Fibroblast of mammary gland (primary cell): ENCODE measurements at regions not wholly inside any gene's neighbourhood (a gene's known extent, or its start where the extent isn't known, plus 50 kb on each side); places are given as distances from the start of the nearest gene placed in this dataset.

Experiments
- DNase-seq: peaks from one replicate; pipeline ENCODE4 v3.0.0-alpha.2; 2010; ENCODE audit warnings: low read depth
- H3K4me3 ChIP-seq: 2 replicates; pipeline ENCODE4 v1.5.1; 2011; ENCODE audit warnings: low read depth, mild to moderate bottlenecking, low read length, moderate library complexity; ENCODE audit not compliant: control insufficient read depth
- TF ChIP-seq, protein P1 (sequence below): conservative IDR thresholded peaks from 2 replicates; pipeline ENCODE4 v1.5.1; 2011; ENCODE audit warnings: low read depth, low read length, inconsistent platforms; ENCODE audit not compliant: control insufficient read depth, insufficient read depth

GRCh38 chr3:24033818-24034217, 88.7 kb downstream of the NR1D2 start:
- TF ChIP-seq, protein P1, sequence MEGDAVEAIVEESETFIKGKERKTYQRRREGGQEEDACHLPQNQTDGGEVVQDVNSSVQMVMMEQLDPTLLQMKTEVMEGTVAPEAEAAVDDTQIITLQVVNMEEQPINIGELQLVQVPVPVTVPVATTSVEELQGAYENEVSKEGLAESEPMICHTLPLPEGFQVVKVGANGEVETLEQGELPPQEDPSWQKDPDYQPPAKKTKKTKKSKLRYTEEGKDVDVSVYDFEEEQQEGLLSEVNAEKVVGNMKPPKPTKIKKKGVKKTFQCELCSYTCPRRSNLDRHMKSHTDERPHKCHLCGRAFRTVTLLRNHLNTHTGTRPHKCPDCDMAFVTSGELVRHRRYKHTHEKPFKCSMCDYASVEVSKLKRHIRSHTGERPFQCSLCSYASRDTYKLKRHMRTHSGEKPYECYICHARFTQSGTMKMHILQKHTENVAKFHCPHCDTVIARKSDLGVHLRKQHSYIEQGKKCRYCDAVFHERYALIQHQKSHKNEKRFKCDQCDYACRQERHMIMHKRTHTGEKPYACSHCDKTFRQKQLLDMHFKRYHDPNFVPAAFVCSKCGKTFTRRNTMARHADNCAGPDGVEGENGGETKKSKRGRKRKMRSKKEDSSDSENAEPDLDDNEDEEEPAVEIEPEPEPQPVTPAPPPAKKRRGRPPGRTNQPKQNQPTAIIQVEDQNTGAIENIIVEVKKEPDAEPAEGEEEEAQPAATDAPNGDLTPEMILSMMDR: no peak
- no peak for DNase-seq
- H3K4me3 ChIP-seq: no peak overlapping the region

DNA sequence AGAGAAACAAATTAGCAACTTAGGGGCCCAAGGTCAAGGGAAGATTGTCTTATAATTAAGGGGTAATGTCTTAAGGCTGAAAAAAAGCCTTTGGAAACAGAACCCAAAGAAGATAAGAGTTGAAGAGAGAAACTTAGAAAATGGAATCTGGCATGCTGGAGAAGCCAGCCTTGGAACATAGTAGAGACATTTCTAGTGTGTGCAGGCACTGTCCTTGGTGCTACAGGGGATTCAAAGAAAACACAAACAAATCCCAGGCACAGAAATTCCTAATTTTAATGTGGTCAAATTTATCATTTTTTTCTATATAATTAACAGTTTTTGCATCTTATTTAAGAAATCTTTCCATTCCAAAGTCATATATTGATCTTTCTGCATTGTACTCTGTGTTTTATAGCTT, 89.4 kb downstream of the NR1D2 start:
- TF ChIP-seq, protein P1: no peak
- H3K4me3 ChIP-seq: no peak overlapping the region
- DNase-seq: no peak

DNA sequence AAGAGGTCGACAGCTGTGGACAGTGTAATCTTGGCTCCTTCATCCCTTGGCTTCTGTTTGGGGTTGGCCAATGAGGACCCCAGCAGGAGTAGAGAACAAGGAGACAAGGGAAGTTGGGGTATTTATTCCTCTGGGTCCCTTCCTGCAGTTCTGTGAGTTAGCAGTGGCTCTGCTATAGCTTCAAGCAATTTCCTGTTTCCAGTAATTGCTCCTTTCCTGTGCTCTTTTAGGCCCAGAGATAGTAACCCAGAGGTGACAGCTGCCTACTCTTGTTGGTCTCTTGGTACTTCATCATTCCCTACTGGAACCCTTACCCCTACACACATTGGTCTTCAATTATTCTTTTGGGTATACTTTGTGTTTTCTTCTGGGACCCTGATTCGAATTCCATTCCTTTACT, 92.9 kb downstream of the NR1D2 start:
- DNase-seq: no peak

GRCh38 chr3:24040311-24040710, 95.2 kb downstream of the NR1D2 start:
- no peak overlapping the region for H3K4me3 ChIP-seq
- no peak for DNase-seq
- TF ChIP-seq, protein P1: no peak

More for the DNA sequence above, 92.9 kb downstream of the NR1D2 start:
- TF ChIP-seq, protein P1: no peak
- no peak overlapping the region for H3K4me3 ChIP-seq

DNA sequence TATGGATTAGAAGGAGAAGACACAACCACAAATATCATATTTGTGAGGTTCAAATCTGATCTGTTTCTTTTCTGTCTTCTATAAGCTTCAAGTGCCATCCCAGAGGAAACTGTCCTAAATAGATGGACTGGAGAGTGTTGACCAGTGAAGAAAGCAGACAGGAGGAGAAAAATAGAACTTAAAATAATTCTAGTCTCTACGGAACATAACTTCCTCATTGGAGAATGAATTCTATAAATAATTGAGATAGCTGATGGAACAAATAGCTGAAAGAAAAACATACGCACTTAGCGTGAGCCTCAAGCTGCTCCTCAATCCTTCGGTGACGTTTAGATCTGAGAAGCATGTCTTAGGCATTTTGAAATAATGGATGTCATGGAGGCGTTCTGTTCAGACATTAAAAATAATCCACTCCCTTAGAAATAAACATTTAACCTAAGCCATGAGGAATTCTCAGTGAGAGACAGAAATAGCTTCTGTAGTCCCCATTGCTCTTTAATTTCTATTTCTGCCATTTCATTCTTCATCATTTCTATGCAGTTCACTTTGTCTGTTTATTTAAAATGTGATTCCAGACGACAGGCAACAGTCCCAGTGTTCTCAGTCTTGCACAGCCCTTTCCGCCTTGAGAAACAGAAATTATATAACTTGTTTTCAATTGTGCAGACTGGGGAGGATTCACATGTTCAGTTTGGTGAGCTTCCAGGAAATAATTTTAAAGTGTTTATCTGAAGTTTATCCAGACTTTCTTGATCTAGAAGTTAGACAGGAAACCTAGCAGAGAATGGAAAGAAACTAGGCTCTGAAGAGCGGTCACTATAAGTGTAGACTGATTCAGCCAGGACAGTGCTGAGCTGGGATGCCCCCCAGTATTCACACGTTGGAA, 97.3 kb downstream of the NR1D2 start:
- no peak overlapping the region for H3K4me3 ChIP-seq
- peak; percentile 19 for DNase-seq
- TF ChIP-seq, protein P1: no peak

- H3K4me3 ChIP-seq: no peak overlapping the region
- no peak for DNase-seq
- TF ChIP-seq, protein P1: no peak
These were observed 98.1 kb downstream of the NR1D2 start for GRCh38 chr3:24043168-24043567.
